HG02981 (cell line): ENCODE measurements at regions not wholly inside any gene's neighbourhood (a gene's known extent, or its start where the extent isn't known, plus 50 kb on each side); places are given as distances from the start of the nearest gene placed in this dataset.

Source experiments
- ATAC-seq: cut with Tn5 transposase; IDR thresholded peaks from one replicate; pipeline ENCODE4 v1.9.1; 2021; ENCODE audit warnings: mild to moderate bottlenecking, moderate library complexity; ENCODE audit not compliant: unreplicated experiment

DNA sequence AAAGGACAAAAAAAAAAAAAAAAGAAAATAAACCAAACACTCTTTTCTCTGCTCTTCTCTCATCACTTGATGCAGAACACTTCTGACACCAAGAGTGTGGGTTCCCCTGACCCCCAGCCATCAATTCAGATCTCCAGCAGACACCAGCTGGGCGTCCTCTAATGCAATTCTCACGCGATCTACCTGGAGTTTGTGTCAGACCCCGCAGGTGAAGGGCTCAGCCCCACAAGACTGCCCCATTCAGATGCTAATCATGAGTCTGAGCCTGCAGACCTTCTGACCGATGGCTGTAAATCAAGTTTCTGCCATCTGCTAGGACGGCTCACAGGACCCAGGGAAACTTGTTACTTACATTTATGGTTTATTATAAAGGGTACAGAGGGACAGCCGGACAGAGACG, 133.6 kb upstream of the C1orf174 start:
- no peak for ATAC-seq

DNA sequence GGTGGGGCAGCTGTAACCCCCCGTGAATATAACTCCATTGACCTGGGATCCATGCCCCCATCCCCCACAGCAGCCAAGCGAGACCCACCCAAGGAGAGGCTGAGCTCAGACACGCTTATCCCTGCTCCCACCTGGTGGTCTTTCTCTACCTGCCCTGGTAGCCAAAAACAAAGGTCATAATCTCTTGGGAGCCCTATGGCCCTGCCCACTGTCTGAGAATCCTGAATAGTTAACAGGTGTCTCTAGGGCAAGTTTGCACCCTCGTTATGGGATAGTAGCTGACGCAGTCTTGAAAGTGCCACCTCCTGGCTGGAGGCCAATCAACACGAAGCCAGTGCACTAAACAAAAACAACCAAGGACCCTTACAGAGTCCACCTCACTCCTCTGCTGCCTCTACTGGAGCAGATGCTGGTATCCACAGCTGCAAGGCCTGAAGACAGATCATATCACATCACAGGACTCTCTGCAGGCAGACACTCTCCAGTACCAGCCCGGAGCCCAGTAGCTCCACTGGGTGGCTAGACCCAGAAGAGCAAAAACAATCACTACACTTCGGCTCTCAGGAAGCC, 134.3 kb upstream of the C1orf174 start:
- ATAC-seq = no peak

DNA sequence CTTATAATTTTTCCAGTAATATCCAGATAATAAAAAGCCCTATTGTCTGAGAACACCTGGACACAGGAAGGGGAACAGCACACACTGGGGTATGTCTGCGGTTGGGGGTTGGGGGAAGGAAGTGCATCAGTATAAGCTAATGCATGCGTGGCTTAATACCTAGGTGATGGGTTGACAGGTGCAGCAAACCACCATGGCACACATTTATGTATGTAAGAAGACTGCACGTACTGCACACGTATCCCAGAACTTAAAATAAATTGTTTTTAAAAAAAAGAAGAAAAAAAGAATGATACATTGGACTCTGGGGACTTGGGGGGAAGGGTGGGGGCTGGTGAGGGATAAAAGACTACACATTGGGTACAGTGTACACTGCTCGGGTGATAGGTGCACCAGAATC, 144.9 kb upstream of the C1orf174 start:
- no peak for ATAC-seq

DNA sequence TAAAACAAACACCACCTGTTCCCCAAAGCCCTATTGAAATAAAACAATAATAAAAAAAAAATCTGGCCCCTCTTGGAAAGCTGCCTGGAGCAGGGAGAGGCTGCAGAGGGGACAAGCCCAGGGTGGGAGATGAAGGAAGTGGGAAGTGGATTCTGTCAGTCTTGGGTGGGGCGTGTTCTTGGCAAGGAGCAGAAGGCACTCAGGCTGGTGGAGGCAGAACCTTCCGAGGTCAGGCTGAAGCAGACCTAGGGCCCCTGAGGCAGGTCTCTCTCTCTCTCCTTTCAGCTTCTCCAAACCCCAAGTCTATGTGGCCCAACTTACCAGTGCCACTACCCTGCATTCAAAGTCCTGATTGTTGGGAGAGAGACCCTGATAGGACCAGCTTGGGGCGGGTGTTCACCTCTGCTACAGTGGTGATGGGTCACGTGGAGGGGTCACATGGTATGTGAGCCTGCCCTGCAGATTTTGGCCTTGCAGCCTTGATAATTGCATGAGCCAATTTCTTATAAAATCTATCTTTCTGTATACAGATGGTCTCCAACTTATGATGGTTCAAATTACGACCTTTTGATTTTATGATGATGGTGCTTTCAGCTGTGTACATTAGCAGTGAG, 145.4 kb upstream of the C1orf174 start:
- no peak for ATAC-seq

DNA sequence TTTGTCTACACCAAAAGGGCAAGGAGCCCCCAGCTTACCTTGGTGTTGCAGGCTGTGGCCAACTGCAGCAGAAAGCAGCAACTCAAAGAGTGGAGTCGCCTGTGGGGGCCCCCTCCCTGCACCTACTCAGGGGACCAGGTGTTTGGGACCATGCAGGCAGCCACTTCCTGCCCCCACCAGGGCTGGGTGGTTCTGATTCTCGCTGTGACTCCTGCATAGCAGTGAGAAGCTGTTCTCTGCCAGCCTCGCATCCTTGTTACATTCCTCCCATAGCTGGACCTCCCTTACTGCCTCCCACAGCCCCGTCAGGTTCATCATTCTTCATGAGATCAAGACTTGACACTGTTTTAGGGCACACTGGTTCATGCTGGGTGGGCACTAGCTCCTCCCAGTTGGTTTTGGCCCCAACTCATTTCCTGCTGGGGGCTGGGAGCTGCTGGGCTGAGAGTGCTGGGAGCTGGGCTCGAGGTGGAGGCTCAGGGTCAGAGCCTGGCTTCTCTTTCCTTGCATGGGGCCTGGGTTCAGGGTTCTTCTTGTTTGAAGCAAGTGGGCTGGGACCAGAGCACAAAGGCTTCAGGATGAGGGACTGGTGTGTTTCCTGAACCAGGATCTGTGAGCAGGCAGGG, 146.9 kb upstream of the C1orf174 start:
- no peak for ATAC-seq

DNA sequence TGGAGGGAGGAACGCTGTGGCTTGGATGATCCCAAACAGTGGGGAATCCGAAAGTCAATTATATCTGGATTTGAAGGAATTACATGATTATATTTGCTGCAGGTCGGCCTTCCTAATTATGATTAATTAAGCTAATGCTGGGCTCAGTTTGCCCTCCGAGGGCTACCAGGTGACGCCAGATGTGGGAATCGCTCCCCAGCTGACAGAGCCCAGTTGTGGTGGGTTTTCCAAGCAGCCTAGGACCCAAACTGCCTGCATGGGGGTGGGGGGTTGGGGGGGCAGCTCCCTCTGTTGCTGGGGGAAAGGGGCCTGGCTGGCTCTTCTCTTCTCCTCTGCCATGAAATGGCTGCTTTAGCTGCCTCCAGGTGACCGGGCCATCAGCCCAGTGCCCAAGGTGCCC, 147.6 kb upstream of the C1orf174 start:
- ATAC-seq = no peak

DNA sequence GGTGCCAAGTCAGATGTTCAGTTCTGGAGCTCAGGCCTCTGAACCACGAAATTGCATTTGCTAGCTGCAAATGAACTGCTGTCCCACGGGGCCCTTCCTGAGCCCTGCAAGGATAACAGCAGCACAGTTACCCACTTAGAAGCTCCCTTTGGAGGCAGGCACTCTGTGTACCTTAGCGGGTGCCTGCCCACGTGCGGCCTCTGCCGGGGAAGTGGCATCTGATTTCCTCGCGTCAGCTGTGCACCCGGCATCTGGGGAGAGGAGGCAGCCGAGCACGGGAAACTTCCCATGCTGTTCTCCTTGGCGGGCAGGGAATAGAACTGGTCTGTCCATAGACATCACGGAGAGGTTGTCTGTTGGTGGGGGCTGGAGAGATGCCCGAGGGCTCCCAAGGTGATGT, 148.0 kb upstream of the C1orf174 start:
- ATAC-seq = no peak

DNA sequence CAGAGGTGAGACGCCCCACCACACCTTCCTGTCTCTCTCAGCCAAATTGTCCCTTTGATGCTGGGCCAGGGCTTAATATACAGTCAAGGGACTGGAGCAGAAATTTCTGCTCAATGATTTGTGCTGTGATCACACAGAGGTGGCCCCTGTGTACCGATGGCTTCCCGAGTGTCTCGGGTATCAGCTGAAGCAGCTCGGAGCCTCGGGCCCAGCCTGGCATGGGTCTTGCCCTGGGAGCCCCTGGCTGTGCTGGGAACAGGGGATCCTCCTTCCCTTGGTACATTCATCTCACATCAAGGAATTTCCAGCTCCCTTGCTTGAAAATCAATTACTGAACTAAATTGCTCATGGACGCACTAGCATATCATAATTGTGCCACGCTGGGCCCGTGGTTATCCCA, 148.8 kb upstream of the C1orf174 start:
- ATAC-seq = no peak

DNA sequence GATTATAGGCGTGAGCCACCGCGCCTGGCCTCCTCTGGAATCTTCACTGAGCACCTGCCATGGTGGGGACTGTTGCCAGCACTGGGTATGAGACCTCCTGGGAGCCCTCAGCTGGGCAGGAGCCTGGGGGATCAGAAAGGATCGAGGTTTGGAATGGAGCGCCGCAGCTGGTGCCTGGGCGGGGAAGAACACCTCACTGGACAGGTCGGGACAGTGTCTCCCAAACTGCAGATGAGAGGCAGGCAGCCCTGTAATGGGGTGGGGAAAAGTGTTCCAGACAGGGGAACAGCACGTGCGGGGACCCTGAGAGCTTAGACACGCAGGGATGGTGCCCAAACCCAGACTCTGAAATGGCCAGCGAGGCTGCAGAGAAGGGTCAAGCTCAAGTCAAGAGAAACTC, 150.9 kb upstream of the C1orf174 start:
- ATAC-seq = no peak

DNA sequence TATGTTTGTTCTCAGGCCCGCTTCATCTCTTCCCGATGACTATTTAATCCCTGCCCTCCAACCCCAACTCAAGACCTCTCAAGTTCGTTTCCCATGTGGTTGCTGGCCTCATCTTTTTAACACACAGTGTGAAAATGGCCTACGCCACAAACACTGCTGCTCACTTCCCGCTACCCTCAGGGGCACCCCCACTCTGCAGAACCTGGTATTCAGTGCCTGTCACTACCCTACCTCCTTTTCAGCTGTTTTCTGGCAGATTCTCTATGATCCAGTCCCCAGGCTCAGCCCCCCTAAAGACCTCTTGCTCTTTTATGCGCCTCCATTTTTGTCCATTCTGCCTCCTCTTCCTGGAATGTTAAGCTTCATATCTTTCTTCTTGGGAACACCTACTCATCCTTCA, 152.6 kb upstream of the C1orf174 start:
- ATAC-seq = no peak

DNA sequence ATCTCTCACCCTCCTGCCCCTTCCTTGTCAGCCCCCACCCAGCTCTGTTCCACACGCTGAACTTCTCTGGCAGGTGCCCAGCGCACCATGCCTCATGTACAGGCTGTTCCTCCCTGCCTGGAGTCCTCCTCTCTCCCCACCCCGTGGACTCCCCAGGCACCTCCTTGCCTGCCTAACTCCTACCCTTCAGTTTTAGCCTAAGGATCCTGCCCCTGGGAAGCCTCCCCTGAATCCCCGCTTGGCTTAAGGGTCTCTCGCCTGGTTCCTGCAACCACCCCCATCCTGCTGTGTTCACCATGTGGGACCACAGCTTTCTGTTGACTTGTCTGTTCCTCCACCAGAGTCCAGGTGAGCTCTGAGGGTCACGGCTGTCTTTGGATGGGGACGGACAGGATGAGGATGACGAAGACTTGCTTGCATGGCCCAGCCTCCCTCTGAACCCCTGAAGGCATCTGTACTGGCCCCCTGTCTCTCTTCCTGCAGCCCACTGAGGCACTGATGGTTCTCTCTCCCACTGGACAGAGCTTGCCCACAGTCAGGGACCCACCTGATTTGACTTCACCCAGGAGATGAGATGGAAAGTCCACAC, 153.2 kb upstream of the C1orf174 start:
- ATAC-seq = no peak

DNA sequence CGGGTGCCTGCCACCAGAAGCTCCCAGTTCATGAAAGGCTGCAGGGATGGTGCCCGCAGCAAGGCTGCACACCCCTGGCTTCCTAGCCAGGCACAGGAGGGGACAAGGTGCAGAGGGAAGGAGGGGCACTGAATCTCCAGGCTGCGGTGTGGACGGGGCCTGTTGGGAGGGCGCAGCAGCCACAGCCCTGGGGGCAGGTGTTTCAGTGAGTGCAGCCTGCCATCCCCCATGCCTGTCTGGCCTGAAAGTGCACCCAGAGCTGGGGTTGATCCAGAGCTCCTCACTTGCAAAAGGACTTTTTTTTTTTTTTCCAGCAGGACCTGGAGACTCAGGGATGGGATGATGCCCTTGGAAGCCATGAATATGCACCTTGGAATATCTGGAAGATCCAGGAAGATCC, 153.7 kb upstream of the C1orf174 start:
- no peak for ATAC-seq

DNA sequence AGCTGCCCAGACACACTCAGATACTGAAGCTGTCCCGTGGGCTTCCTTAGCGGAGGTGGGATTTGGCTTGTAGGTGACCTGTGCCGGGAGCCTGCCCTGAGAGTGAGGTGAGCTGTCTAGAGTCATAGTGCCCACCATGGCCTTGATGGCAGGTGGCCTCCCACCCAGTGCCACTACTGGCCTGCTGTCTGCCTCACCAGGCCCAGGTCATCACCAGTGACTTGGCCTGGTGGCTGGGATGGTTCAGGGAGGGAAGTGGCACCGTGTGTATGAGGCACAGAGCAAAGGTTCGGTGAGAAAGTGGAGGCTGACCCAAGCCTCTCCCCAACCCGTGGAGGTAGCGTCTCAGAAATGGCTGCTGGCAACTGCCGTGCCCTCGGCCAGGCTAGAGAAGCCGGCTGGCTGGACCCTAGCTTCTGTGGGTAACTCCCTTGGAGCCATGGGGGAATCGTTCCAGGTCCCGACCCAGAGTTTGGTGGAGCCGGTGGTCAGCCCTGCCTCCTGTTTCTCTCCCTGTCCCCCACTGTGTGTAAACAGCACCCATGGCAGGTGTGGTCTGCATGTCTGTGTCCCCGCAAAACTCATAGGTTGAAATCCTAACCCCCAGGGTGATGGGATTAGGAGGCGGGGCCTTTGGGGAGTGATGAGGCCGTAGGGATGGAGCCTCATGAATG, 155.4 kb upstream of the C1orf174 start:
- no peak for ATAC-seq

DNA sequence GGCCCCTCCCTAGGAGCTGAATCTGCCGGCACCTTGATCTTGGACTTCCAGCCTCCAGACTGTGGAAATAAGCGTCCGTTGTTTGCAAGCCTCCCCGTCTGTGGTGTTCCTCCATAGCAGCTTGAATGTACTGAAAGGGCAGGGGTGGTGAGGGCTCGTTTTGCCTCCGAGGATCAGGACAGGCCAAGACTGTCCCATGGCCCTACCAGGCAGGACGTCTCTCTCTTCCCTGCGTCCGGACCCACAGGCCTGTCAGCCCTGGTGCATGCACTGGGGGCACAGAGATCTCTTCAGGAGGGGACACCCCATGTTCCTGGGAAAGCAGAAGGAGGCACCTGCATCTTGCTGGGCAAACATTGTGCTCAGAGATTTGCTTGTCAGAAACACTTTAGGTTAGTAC, 156.3 kb upstream of the C1orf174 start:
- no peak for ATAC-seq

DNA sequence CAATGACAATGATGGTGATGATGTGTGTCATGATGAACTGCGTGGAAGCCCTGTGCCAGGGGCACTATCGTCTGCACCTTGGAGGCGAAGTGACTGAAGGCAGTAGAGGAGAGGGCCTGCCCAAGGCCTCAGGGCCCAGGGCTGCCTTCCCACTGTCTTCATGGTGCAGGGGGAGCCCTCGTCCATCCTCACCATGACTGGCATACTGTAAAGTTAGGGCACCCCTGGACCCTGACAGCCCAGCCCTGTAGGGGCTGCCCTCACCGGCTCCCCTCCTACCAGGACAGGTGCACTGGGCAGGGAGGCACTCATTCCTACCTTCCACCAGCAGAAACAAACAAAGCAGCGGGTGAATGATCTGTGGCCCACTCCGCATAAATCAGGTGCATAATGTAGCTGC, 156.9 kb upstream of the C1orf174 start:
- ATAC-seq = no peak

DNA sequence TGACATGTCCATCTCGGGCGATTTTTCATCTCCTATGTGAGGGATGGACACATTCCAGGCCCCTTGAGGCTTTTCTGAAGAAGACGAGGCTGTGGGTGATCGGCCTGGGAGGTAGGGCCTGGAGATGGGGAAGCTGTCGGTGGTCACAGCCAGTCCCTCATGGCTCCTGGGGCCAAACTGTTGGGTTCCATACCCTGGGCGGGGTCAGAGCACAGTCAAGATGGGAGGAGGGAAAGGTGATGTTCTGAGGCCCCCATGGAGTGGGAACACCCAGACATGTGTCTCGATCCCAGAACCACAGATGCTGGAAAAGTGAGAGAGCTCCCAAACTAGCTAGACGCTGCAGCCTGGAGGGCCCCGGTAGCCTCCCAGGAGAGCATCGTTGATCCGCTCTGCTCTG, 157.5 kb upstream of the C1orf174 start:
- ATAC-seq = no peak

DNA sequence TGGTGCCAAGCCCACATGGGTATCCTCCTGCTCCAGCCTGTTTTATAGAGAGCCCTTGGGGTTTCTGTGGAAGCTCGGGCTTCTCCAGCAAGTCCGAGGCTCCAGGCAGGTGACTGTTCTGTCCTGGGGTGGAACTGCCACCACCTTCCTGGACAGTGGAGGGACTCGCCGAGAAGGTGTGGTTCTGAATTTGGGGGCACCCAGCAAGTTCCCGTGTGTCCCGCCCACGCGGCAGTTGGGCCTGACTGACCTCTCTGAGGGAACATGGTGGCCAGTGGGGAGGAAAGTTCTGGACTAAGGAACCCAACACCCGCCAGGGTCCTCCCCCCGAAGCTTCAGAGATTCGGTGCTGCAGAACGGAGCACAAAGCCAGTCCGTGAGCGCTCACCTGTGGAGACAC, 158.1 kb upstream of the C1orf174 start:
- no peak for ATAC-seq

DNA sequence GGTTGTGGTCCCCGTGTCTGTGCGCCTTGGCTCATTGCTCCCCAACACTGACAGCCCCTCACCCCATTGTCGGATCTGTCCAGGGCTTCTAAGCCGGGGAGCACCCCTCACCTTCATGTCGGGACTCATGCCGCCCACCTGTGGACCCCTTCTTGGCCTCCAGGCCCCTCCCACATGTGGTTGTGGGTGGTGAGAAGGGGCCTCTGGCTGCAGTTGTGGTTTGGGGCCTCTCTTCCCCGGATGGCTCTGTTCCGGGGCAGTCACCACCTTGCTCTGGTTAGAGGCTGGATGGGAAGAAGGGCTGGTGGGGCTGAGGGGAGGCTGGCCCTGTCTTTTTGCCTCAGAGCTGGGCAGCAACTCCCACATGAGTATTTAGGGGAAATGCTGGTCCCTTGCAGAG, 158.6 kb upstream of the C1orf174 start:
- ATAC-seq = no peak

DNA sequence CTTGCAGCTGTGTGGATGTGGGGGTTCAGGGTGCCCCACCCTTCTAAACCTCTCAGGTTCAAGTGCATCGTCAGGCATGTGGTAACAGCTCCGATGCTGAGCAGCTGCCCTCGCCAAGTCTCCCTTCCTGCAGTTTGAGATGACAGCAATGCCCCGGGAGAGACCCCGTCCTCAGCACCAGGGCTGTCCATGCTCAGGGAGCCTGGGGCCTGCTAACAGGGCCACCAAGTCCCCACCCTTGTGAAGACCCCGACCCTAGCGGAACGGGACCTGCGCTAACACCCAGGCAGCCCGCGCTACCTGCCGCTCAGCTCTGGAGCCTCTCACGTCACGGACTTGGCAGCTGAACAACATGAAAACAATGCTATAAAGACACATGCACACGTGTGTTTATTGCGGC, 159.2 kb upstream of the C1orf174 start:
- no peak for ATAC-seq

DNA sequence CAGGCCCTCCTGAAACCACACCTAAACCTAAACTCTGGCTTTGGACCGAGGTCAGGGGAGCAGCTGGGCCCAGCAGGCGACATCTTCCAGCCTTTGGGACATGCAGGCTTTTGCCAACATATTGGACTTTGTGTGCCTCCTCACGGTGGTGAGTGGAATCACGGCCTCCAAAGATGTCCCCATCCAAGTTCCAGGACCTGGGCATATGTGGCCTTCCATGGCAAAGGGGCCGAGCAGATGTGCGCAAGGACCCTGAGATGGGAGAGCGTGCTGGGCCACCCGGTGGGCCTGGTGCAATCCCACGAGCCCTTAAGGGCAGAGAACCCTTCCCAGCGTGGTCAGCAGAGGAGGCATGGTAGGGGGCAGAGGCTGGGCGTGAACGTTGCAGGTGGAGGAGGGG, 160.8 kb upstream of the C1orf174 start:
- ATAC-seq = no peak

DNA sequence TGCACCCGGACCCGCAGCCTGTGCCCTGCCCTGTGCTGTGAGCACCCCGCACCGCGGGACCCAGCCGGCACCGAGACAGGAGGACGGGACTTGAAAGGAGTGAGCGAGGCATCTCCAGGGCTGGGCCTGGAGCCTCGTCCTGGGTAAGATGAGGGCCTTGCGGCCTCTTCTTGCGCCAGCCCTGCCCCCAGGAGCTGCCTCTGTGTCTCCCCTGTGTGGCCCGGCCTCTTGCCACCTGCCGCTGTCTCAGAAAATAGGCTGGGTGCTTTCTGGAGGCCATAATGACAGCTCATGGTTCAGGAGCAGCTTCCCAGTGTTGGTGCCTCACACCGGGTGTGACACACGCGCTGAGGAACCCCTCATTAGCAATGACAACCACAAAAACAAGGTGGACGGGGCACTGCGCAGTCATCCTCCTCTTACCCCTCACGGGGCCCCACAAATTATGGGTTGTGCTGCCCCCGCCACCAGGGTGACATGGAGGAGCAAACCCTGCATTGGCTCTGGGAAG, 161.5 kb upstream of the C1orf174 start:
- ATAC-seq = no peak

DNA sequence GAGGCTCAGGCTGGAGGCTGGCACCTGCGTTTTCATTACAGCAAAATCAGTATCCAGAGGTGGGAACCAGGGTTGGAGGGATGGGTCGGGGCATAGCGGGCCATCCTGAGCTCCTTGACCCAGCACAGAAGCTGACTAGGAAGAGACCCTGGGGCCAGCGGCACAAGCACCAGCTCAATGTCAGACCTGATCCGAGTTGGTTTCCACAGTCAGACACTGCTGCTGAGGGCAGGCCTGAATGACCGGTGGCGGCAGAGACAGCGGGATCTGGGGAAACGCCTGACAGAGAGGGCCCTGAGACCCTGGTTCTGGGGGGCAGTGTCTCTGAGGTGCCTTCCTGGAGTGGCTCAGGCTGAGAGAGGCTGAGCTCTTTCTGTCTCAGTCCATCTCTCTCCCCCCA, 162.0 kb upstream of the C1orf174 start:
- ATAC-seq = no peak
